HG03196 (cell line): ENCODE measurements at regions not wholly inside any gene's neighbourhood (a gene's known extent, or its start where the extent isn't known, plus 50 kb on each side); places are given as distances from the start of the nearest gene placed in this dataset.
"Not testable (repeated sequence)": the region's sequence is repeated elsewhere in the genome, so short reads cannot be mapped to it uniquely, and the experiment has no call there.

Source experiments
- ATAC-seq: cut with Tn5 transposase; IDR thresholded peaks from one replicate; pipeline ENCODE4 v1.9.1; 2021; ENCODE audit not compliant: unreplicated experiment

GRCh38 chr4:43089730-43090129, 197.2 kb downstream of the GRXCR1 start:
- no peak for ATAC-seq

DNA sequence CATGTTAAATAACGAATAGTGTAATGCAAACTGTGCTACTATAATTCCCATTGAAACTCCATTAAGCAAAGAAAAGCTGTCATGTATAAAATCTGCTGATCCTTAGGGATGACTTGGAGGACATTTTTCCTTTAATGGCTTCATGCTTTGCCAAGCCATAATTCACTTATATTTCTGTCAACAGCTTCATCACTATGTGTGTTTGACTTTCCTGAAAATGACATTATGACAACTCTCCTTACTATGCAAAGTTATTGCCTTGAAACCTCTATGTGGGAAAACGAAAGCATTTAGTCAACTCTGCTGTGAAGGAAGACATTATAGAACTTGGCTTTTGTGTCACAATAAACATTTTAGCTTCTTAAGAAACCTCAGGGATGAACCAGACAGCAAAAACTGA, 210.5 kb downstream of the GRXCR1 start:
- ATAC-seq, result no peak

- ATAC-seq, result no peak
Observed at GRCh38 chr4:43112139-43112538, 219.6 kb downstream of the GRXCR1 start.

DNA sequence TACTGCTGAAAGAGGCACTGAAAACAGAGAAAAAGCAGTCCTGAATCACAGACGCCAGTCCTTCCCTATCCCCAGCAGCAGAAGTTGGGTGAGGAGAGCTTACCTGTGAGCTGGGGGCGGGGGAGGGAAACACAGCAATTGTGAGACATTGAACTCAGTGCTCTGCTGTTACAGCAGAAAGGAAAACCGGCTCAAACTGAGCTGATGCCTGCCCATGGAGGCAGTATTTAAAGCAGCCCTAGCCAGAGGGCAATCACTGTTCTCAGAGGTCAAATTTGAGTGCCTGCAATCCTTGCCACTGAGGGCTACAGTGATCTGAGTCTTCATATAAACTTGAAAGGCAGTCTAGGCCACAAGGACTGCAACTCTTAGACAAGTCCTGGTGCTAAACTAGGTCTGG, 220.7 kb downstream of the GRXCR1 start:
- no peak for ATAC-seq

DNA sequence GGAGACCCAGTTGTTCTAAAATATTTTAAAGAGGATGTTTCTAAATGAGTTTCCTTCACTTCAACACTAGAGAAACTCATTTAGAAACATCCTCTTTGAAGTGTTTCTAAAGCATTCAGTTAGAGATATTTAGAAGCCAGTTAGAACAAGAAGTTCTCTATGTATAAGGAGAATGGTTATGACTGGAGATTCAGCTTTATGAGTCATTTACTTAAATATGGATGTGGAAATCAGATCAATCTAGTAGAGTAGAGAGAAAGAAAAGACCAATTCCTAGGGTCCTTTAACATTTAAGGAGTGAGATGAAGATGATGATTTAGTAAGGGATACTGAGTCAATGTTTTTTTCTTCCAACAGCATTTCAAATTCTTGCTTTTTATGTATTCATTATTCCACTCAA, 234.1 kb downstream of the GRXCR1 start:
- no peak for ATAC-seq

DNA sequence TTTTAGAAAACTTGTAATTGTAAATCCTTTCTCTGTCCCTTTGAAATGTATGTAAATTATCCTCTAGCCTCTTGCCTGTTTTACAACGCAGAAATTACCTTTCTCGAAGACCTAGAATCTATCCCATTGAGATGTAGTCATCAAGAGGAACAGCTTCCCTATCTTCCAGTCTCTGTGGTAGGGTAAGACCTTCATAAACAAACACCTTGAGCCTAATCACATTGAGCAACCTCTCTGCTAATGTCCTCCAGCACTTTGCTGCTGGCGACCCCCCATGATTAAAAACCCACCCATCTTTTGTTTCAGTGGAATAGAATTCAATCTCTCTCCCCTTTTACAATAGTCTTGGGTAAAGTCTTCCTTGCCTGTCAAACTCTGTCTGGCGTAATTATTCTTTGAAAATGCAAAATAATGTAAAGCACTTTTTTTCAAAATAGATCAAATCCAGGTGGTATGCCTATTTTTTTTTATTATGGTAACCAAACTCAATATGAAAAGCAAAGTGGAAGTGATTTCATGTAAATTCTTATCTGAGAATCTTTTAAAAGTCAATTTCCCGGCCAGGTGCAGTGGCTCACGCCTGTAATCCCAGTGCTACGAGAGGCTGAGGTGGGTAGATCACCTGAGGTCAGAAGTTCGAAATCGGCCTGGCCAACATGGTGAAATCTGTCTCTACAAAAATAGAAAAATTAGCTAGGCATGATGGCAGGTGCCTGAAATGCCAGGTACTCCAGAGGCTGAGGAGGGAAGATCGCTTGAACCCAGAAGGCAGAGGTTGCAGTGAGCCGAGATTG, 237.9 kb downstream of the GRXCR1 start:
- no peak for ATAC-seq

DNA sequence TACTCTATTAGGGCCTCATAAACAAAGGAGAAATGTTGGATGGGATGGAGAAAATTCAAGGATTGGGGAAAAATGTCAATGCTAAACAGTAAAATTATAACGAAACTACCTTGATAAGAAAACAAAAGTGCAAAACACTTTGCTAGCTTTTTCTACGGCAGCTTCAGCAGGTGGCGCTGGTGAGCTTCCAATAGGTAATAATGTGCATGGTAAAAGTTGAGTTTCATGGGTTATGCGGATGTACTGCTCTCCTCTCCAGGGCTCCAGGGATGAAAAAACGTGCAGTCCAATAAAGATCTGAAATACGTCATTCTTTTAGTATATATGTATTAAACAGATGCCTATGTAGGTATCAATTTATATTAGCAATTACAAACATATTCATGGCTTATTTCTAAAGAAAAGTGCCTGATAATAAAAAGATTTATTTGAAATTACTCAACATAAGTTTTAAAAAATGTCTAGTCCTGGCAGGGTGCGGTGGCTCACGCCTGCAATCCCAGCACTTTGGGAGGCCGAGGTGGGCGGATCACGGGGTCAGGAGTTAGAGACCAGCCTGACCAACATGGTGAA, 239.6 kb downstream of the GRXCR1 start:
- ATAC-seq, result peak; percentile 85

DNA sequence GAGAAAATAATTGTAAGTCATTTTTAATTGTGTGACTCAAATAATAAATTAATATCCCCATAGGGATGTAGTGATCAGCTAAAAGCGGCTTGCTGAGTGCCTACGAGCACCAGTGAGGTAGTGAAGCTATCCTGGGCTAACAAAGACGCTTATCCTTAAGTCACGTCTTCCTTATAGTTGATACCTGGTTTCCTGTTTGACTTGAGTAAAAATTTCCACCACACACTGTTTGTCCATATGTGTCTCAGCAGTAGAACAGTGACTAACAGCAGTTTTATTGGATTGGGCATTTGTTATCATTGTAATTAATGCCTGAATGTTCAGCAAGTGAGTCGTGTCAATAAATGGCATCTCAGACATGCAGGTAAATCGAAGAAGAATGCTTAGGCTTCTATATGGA, 241.1 kb downstream of the GRXCR1 start:
- ATAC-seq, result no peak

DNA sequence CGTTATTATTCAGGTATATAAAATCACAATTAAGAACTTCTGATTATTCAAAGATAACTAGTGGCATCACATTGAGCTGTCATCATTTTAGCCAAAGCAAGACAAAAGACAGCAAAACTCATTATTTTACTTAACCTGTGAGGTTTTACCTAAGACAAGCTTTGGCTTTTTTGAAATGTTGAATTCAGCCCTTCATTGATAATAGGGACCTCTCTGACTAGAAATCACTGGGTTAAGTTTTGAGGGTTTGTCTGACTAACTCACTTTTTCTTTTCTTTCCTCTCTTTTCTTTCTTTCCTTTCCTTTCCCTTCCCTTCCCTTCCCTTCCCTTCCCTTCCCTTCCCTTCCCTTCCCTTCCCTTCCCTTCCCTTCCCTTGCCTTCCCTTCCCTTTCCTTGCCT, 244.2 kb downstream of the GRXCR1 start:
- no peak for ATAC-seq

- ATAC-seq, result no peak
Observed at GRCh38 chr4:43146198-43146597, 253.7 kb downstream of the GRXCR1 start.

DNA sequence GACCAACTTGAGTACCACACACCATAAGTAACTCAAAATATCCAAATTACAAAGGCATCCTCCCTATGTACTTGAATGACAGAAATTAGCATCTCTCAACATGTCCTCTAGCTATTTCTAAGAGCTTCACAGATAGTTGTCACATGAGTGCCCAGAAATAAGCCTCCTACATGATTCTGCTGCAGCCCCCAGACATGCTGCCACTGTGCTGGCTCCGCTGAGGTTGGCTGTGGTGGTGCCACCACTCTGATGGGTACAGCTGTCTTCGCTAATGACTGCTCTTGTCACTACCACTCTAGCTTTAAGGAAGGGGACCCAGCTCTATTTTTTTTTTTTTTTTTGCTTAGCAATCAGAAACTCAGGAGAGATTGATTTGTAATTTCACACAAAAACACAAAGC, 256.0 kb downstream of the GRXCR1 start:
- ATAC-seq, result no peak

- ATAC-seq, result no peak
Observed at GRCh38 chr4:43163101-43163792, 270.7 kb downstream of the GRXCR1 start.

GRCh38 chr4:43189741-43190140, 297.2 kb downstream of the GRXCR1 start:
- ATAC-seq, result no peak

DNA sequence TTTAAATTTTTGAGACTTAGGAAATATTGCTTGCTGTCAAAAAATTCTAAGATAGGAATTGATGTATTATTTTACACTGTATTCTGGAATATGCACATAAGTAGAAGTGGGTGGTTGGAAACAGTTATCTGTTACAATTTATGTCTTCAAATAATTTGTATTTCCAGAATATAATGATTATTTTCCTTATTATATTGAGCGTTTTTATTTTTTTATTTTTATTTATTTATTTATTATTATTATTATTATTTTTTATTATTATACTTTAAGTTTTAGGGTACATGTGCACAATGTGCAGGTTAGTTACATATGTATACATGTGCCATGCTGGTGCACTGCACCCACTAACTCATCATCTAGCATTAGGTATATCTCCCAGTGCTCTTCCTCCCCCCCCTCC, 320.1 kb downstream of the GRXCR1 start:
- ATAC-seq, result not testable (repeated sequence)

DNA sequence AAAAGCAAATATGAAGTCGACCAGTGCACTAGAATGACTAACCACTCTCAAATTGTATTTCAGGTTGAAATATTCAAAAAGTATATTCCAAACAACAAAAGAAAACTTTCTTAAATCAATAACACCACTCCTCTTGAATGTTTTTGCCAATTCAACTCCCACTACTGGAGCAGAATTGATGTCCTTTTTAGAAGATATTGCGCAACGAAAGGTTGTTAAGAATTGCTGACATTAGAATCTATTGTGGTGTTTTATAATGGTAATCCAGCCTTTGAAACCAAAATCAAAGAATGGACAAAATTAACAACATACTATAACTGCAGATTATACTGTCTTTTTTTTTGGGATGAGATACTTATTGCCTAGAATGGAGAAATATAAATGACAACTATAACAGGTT, 331.3 kb downstream of the GRXCR1 start:
- ATAC-seq, result no peak

- ATAC-seq, result no peak
Observed at GRCh38 chr4:43224559-43224958, 332.0 kb downstream of the GRXCR1 start.

DNA sequence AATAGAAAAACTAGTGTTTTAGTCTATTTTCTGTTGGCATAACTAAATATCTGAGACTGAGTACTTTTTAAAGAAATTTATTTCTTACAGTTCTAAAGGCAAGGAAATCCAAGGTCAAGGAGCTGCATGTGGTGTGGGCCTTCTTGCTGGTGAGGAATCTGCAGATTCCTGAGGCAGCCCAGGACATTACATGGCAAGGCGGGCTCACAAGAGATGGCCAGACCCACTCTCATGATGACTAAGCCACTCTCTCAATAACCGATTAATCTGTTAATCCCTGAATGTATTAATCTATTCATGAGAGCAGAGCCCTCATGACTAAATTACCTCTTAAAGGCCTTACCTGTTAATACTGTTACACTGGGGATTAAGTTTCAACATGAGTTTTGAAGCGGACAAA, 340.8 kb downstream of the GRXCR1 start:
- ATAC-seq, result no peak

- no peak for ATAC-seq
Observed at GRCh38 chr4:43234626-43235415, 342.3 kb downstream of the GRXCR1 start.

DNA sequence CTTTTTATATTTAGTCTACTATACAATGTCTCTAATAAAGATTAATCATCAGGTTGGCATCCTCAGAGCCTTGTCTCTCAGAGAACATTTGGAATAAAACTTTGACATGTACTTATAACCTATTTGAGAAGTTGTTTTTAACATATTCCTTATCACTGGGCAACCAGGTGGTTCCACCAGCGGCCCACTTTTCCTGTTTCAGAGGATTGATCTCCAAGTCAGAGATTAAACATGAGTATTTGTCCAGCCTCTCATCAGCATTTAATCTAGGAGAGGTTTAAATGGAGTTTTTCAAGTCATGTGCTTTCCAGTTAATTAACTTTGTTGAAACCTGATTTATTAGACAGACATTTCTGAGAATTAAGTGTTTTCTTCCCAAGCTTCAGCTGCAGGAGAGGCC, 345.5 kb downstream of the GRXCR1 start:
- ATAC-seq, result no peak

GRCh38 chr4:43238585-43238984, 346.1 kb downstream of the GRXCR1 start:
- ATAC-seq, result no peak

DNA sequence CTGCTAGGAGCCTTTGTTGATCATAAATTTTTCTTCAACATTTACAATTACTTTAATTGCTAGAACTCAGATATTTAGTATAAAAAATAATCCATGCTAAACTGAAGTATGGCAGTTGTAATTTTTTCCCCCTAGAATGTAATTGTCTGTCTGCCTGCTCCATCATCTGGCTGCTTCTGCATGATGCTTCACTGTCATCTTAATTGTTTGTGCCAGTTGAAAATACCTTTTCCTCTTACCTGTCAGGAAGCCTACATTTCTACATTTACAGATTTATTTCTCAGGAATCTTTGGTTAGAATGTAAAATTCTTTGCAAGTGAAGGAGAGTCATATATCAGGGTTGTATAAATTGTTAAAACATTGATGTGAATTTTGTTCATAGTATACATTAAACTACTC, 348.6 kb downstream of the GRXCR1 start:
- no peak for ATAC-seq

GRCh38 chr4:43242606-43243005, 350.1 kb downstream of the GRXCR1 start:
- no peak for ATAC-seq
